ENCODE measurements at regions not wholly inside any gene's neighbourhood (a gene's known extent, or its start where the extent isn't known, plus 50 kb on each side); places are given as distances from the start of the nearest gene placed in this dataset.

- DNase-seq = no peak
These were observed 161.5 kb upstream of the GATB start for GRCh38 chr4:151922306-151922705.

DNA sequence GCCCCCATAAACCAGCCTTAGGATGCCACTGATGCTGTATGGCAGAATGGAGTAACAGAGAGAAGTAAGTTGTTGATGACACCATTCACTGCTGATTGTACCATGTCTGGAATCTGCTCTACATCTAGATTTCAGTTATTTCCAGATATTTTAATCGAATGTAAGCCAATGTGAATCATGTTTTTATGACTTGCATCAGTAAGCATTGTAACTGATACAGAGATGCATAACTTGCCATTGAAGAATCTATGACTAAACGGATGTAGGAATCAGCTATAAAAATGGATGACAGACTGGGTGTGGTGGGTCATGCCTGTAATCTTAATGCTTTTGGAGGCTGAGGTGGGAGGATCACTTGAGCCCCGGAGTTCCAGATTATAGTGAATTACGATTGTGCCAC is 161.0 kb upstream of the GATB start:
- DNase-seq = peak; percentile 45

DNA sequence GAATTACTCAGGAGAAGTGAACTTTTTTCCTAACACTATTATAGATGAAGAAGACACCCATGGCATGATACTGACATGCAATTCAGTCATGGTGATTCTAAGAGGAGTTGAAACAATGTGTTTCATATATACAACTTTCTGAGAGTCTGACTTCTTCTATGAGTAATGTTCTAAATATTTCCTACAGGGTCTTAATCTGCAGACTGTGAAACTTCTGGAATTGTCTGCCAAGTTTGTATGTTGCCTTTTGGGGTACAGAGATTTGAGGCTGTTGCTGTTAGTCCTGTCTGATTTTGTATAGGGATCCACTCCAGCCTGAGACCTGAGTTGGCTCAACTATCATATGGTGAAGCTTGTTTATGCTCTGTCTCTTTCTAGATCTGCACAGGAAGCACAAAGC is 160.6 kb upstream of the GATB start:
- DNase-seq = peak; percentile 68

- no peak for DNase-seq
These were observed 156.4 kb upstream of the GATB start for GRCh38 chr4:151917145-151917734.

- DNase-seq = no peak
These were observed 151.8 kb upstream of the GATB start for GRCh38 chr4:151912632-151913031.

GRCh38 chr4:151911970-151912369 is 151.2 kb upstream of the GATB start:
- DNase-seq = no peak

GRCh38 chr4:151908734-151909497 is 148.1 kb upstream of the GATB start:
- no peak for DNase-seq

DNA sequence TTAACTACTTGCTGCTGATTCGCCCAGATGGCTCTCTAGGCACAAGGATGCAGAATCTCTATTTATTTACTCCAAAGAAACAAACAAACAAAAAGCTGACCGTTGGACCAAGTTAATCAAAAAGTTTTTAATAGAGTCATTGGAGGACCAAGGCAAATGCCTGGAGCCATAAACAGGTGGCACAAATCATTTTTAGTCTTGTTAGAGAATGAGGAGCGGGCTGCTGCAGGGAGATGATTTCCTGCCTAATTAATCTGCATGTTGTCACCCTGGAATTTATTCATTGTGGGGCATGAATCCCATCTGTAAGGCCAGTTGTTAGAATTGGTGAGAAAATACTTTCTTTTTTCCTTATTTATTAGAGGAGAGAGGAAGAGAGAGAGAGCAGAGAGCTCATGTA is 147.4 kb upstream of the GATB start:
- DNase-seq = no peak

DNA sequence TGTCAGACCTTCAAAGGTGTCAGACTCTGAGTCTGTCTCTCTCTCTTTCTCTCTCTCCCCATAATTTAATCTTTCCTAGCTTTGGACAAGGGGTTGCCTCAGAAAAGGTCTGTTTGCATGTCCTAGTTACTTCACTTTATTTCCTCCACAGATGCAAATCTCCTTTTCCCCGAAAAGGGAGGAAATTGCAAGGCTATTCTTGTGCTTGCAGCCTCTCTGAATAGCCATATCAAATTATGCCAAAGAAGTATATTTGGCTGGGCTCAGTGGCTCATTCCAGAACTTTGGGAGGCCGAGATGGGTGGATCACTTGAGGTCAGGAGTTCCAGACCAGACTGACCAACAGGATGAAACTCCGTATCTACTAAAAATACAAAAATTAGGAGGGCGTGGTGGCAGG is 145.6 kb upstream of the GATB start:
- no peak for DNase-seq

DNA sequence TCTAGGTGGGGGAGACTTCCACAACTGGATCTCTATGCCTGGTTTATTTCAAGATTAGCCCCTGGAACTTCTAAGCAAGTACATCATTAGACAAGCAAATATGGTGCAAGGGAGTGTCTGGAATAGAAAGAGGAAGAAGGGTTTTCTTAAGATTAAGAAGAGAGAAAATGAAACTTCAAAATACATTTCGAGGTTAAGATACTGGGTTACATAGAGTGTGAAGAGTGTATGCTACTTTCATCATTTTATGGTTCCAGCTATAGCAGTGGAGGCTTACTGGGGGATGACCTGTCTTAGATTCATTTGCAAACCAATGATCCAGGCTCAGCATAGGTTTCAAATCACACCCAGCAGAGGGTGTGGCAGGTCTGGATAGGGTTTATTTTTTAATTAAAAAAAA is 144.4 kb upstream of the GATB start:
- DNase-seq = no peak

GRCh38 chr4:151901631-151902030 is 140.8 kb upstream of the GATB start:
- DNase-seq = no peak

DNA sequence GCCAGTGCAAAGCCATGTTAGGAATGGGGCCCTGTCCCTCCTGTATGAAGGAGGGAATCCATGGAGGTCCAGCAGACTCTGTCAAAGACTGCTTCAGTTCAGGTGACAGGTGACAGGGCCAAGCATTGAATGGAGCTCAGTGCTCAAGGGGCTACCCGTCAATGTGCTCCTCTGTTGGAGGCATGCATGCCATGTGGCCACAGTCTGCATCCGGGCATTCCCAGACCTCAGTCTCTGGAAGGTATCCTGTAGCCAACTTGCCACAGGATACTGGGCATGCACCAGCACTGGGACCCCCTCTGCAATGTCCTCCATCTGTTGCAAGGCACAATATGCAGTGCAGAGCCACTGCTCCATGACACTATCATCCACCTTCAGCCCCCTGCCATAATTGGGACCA is 136.1 kb upstream of the GATB start:
- no peak for DNase-seq

- no peak for DNase-seq
These were observed 134.9 kb upstream of the GATB start for GRCh38 chr4:151895671-151896070.

- DNase-seq = no peak
These were observed 133.4 kb upstream of the GATB start for GRCh38 chr4:151894246-151894645.

- no peak for DNase-seq
These were observed 127.6 kb upstream of the GATB start for GRCh38 chr4:151888367-151888866.

- no peak for DNase-seq
These were observed 127.0 kb upstream of the GATB start for GRCh38 chr4:151887816-151888180.

DNA sequence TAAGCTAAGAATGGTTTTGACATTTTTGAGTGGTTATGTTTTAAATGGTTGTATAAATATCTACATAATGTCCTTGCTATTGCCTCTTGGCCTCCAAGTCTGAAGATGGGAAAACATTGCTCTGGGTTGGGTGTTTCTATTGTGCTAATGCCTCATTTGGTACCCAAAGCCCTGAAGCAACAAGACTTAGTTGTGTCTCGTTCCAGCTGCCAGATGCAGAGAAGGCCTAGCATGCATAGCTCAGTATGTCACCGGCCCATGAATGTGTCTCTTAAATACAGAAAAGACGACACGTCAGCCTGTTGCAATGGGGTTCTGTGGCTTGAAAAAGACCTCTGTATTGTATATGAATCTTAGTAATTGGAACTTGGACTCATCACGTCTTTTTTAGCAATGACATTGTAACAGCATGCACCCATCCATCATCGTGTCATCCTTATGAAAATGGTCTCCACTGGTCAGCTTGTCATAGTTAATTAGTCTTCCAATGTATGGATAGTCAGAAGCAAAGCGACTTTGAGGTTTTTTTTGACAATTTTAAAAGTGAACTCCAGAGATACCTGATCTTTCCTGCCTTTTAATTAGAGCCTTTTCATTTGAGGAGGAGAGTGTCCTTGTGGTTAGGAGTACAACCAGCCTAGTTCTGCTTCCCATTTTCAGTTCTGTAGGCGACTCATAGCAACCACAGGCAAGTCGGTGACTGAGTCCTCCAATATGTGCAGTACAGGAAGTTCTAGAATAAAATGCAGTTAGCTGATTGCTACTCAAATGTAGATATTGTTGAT is 126.4 kb upstream of the GATB start:
- DNase-seq = peak; percentile 7

GRCh38 chr4:151885123-151885522 is 124.3 kb upstream of the GATB start:
- DNase-seq = no peak

DNA sequence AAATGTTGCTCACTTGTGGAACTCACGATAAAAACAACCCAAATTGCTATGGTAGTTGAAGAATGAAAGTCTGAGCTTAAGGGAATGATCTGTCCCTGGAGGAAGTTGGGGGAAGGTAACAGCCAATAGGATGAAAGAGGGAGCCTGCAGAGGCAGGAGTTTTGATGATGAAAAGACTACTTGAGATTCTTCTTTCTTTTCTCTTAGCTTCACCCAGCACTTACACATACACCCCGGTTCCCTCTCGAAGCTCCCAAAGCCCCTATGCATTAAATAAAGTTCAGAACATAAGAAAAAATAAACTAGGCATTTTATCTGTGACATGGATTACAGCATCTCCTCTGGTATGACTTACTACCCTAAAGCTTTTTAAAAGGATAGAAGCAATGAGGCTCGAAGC is 122.9 kb upstream of the GATB start:
- no peak for DNase-seq

GRCh38 chr4:151882072-151882803 is 121.4 kb upstream of the GATB start:
- no peak for DNase-seq

DNA sequence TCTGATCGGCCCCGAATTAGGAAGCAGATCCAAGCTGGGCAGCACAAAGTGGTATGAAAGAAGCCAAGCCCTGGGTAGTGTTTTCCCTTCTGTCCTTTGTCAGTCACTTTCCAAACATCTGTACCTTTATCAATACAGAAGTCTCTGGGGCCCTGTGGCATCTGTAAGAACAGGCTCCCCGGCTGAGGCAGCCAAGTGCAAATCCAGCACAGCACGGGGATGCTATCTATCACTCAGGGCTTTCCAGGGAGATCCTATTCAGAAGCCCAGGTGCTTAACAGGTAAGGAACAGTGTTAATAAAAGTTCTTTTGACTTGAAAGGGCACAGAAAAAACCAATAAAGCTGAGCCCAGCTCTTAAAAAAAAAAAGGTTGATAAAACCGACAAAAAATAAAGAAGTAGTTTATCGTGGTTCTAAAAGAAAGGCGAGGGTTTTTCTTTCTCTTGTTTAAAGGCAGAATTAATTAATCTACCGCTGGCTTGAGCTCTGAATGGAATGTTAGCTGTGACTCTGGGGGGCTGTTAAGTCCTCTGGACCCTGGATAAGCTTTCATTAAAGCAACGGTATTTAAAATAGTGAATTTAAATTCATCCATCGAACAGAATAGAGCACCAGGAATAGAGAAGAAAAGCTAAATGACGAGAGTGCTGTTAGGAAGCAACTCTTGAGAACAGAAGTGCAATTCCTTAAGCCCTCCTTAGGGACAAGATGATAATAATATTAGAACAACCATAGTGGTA is 119.1 kb upstream of the GATB start:
- DNase-seq = no peak

- DNase-seq = no peak
These were observed 115.7 kb upstream of the GATB start for GRCh38 chr4:151876381-151876988.
